GM10266 (cell line): ENCODE measurements at regions not wholly inside any gene's neighbourhood (a gene's known extent, or its start where the extent isn't known, plus 50 kb on each side); places are given as distances from the start of the nearest gene placed in this dataset.

Experiments used
- DNase-seq: peaks from one replicate; pipeline ENCODE4 v3.0.0; 2012; ENCODE audit errors: extremely low spot score
- CTCF ChIP-seq: IDR thresholded peaks from 2 replicates; pipeline ENCODE4 v1.5.1; 2012; ENCODE audit warnings: mild to moderate bottlenecking, low read depth; ENCODE audit not compliant: control insufficient read depth, insufficient read depth; ENCODE audit errors: missing control alignments

- no peak for TF ChIP-seq CTCF
- DNase-seq = no peak
Measured at GRCh38 chr10:64959883-64960282, 1438.7 kb downstream of the REEP3 start.

- TF ChIP-seq CTCF = no peak
- DNase-seq = no peak
Measured at GRCh38 chr10:64973391-64973790, 1452.2 kb downstream of the REEP3 start.

DNA sequence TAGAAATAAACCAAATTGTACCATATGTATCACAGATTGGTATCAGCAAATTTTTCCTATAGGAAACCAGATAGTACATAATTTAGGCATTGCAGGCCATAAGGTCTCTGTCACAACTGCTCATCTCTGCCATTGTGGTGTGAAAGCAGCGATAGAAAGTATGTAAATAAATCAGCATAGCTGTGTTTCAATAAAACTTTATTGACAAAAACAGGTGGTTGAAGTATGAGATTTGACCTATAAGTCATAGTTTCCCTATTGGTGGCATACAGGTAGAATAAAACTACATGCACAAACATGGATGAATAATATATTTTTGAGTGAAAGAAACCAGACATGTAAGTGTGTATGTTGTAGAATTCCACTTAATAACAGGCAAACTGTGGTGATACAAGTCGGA, 1454.9 kb downstream of the REEP3 start:
- DNase-seq = no peak
- TF ChIP-seq CTCF = no peak

GRCh38 chr10:64977915-64978314, 1456.7 kb downstream of the REEP3 start:
- DNase-seq = no peak
- no peak for TF ChIP-seq CTCF

DNA sequence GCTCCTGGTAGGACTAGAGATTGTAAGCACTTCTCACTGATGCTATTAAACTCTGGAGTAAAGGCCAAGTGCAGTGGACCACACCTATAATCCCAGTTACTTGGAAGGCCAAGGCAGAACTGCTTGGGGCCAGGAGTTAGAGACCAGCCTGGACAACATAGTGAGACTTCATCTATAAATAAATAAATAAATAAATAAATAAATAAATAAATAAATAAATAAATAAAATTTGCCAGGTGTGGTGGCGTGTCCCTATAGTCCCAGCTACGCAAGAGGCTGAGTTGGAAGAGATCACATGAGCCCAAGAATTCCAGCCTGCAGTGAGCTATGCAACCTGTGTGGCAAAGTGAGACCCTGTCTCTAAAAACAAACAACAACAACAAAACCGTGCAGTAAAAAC, 1475.7 kb downstream of the REEP3 start:
- TF ChIP-seq CTCF = no peak
- no peak for DNase-seq

DNA sequence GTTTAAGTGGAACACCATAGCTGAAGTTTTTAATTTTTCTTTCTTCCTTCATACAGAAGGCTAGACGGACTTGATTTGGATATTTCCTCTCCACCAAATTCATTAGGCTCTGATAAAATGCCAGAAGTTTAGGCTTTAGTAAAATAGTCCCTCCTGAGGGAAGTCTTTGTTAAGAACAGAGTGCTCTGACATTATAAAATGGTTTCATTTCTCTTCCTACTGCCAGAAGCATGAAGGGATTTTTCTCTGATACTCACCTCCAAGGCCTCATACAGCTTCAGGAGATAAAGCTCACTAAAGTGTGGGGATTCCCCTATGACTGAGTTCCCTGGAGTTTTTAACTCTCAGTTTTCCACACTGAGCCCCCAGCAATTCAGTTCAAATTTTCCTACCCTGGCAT, 1489.6 kb downstream of the REEP3 start:
- no peak for TF ChIP-seq CTCF
- DNase-seq = no peak

DNA sequence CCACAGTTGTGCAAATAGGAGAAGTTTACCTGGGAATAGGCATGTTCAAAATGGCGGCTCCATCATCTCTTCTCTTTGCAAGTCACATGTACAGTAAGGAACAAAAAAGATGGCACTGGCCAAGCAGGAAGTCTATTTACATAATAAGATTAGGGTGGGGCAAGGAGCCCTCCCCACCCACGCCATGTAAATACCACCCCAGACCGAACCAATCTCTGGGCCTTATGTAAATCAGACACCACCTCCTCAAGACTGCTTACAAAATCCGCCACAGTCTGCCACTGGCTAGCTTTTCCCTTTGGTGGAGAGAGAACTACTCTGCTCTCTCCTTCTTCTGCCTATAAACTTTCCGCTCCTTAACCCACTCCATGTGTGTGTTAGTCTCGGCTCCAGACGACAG, 1496.3 kb downstream of the REEP3 start:
- TF ChIP-seq CTCF = no peak
- no peak for DNase-seq
